Left forelimb (tissue), 1 donor: ENCODE measurements at regions not wholly inside any gene's neighbourhood (a gene's known extent, or its start where the extent isn't known, plus 50 kb on each side); places are given as distances from the start of the nearest gene placed in this dataset.
"Not testable (repeated sequence)": the region's sequence is repeated elsewhere in the genome, so short reads cannot be mapped to it uniquely, and the experiment has no call there.

Experiments used
- DNase-seq: peaks from one replicate; pipeline ENCODE4 v3.0.0-alpha.2; 2018; ENCODE audit warnings: low spot score

- DNase-seq: no peak
Measured at GRCh38 chr3:171980578-171981270, 58.7 kb upstream of the FNDC3B start.

GRCh38 chr3:171981271-171981605 lies 58.1 kb upstream of the FNDC3B start:
- DNase-seq: no peak

- no peak for DNase-seq
Measured at GRCh38 chr3:171982828-171983227, 56.5 kb upstream of the FNDC3B start.

GRCh38 chr3:171983685-171984084 lies 55.7 kb upstream of the FNDC3B start:
- not testable (repeated sequence) for DNase-seq

- no peak for DNase-seq
Measured at GRCh38 chr3:171984883-171985282, 54.5 kb upstream of the FNDC3B start.

GRCh38 chr3:171986176-171986575 lies 53.2 kb upstream of the FNDC3B start:
- DNase-seq: no peak

- no peak for DNase-seq
Measured at GRCh38 chr3:171986757-171987518, 52.4 kb upstream of the FNDC3B start.
